PC-3 (cell line): ENCODE measurements at regions not wholly inside any gene's neighbourhood (a gene's known extent, or its start where the extent isn't known, plus 50 kb on each side); places are given as distances from the start of the nearest gene placed in this dataset.

Experiments used
- ATAC-seq: fragments of 200-7000 bp; cut with Tn5 transposase; 2 replicates; pipeline ENCODE4 v1.9.1; 2020; ENCODE audit warnings: mild to moderate bottlenecking, moderate library complexity
- BruUV-seq: library from RNA; stranded (reverse); fragments of 400-500 nt; replicated peaks from 2 replicates; lab custom pipeline; 2021; lab: Mats Ljungman, UMichigan
- CTCF ChIA-PET: fragments of 300-600 bp; sonication (Branson Sonifier 250); formaldehyde crosslinking; loops from one replicate; lab custom pipeline; 2022; ENCODE audit warnings: antibody characterized with exemption; lab: Charles Lee
- POLR2A ChIA-PET: fragments of 300-600 bp; sonication (Branson Sonifier 250); formaldehyde crosslinking; loops from one replicate; lab custom pipeline; 2022; ENCODE audit warnings: antibody characterized with exemption; ENCODE audit not compliant: unreplicated experiment; lab: Charles Lee
- DNase-seq: peaks from one replicate; pipeline ENCODE4 v3.0.0-alpha.2; 2015
- H2AFZ ChIP-seq: fragments of 300-600 bp; sonication (generic); 2 replicates; pipeline ENCODE4 v1.6.0; 2016; ENCODE audit warnings: antibody characterized with exemption, low read length
- H3F3A ChIP-seq: fragments of 300-600 bp; sonication (generic); one replicate; pipeline ENCODE4 v1.6.0; 2017; ENCODE audit warnings: antibody characterized with exemption, low read length, control low read depth, mild to moderate bottlenecking; ENCODE audit not compliant: unreplicated experiment
- H3K27ac ChIP-seq: fragments of 300-600 bp; sonication (generic); 2 replicates; pipeline ENCODE4 v1.5.1; 2016; ENCODE audit warnings: mild to moderate bottlenecking, low read length
- H3K27me3 ChIP-seq: fragments of 300-600 bp; sonication (generic); 2 replicates; pipeline ENCODE4 v1.6.1; 2016; ENCODE audit warnings: low read length, mixed read lengths
- H3K36me3 ChIP-seq: fragments of 300-600 bp; sonication (generic); 2 replicates; pipeline ENCODE4 v1.6.1; 2016; ENCODE audit warnings: low read depth, mixed run types, low read length, mixed read lengths
- H3K4me1 ChIP-seq: fragments of 300-600 bp; sonication (generic); 2 replicates; pipeline ENCODE4 v1.5.1; 2016; ENCODE audit warnings: low read length; ENCODE audit not compliant: insufficient read depth
- H3K4me2 ChIP-seq: fragments of 300-600 bp; sonication (generic); 2 replicates; pipeline ENCODE4 v1.6.0; 2016; ENCODE audit warnings: low read length
- H3K4me3 ChIP-seq: fragments of 300-600 bp; sonication (generic); 2 replicates; pipeline ENCODE4 v1.5.1; 2016; ENCODE audit warnings: mild to moderate bottlenecking, low read length, mixed read lengths
- H3K79me2 ChIP-seq: fragments of 300-600 bp; sonication (generic); 2 replicates; pipeline ENCODE4 v1.6.1; 2017; ENCODE audit warnings: low read length, mixed read lengths
- H3K9ac ChIP-seq: fragments of 300-600 bp; sonication (generic); 2 replicates; pipeline ENCODE4 v1.6.0; 2016; ENCODE audit warnings: mild to moderate bottlenecking, low read length
- H3K9me2 ChIP-seq: fragments of 300-600 bp; sonication (generic); replicated peaks from 2 replicates; pipeline ENCODE4 v1.6.1; 2016; ENCODE audit warnings: mixed run types, low read length, mixed read lengths
- H3K9me3 ChIP-seq: fragments of 300-600 bp; sonication (generic); 2 replicates; pipeline ENCODE4 v1.6.1; 2016; ENCODE audit warnings: low read length, mixed read lengths
- H4K20me1 ChIP-seq: fragments of 300-600 bp; sonication (generic); 2 replicates; pipeline ENCODE4 v1.6.1; 2016; ENCODE audit warnings: low read length, mixed read lengths
- CTCF ChIP-seq: fragments of 300-600 bp; sonication (generic); conservative IDR thresholded peaks from 2 replicates; pipeline ENCODE4 v1.5.1; 2017; ENCODE audit warnings: antibody characterized with exemption, low read depth, mild to moderate bottlenecking, low read length
- EZH2 ChIP-seq: fragments of 300-600 bp; sonication (generic); IDR thresholded peaks from one replicate; pipeline ENCODE4 v1.6.1; 2017; ENCODE audit warnings: antibody characterized with exemption, mild to moderate bottlenecking, low read length; ENCODE audit not compliant: unreplicated experiment
- EZH2phosphoT487 ChIP-seq: fragments of 300-600 bp; sonication (generic); IDR thresholded peaks from 2 replicates; pipeline ENCODE4 v1.6.1; 2018; ENCODE audit warnings: mild to moderate bottlenecking, antibody characterized with exemption, low read length, borderline replicate concordance
- intact Hi-C: fragments of 100-400 bp; cut with micrococcal nuclease; formaldehyde crosslinking; loops from 2 replicates; pipeline ENCODE4 v1.9.0; 2023

GRCh38 chr2:59900728-59901452 is 652.6 kb downstream of the BCL11A start:
- ATAC-seq (no peak), DNase-seq (no peak)
- intact Hi-C loops: no loop called here
- H3K9me3 ChIP-seq: no peaks in the 10 kb centered on the region
- no peak overlapping the region for H3K4me2 ChIP-seq
- no peaks in the 10 kb centered on the region for H4K20me1 ChIP-seq
- no peaks in the 10 kb centered on the region for H3K79me2 ChIP-seq
- POLR2A ChIA-PET: no interaction called here
- peaks cover 20% of the 10 kb centered on the region for H3K27me3 ChIP-seq
- no peak overlapping the region for H3K4me3 ChIP-seq
- no peak overlapping the region for H3K27ac ChIP-seq
- TF ChIP-seq CTCF (no peak), EZH2 (no peak), EZH2phosphoT487 (no peak)
- H3K36me3 ChIP-seq: no peaks in the 10 kb centered on the region
- no peak overlapping the region for H3K9ac ChIP-seq
- H3F3A ChIP-seq: no peaks in the 10 kb centered on the region
- no peak overlapping the region for H2AFZ ChIP-seq
- CTCF ChIA-PET: no interaction called here
- no TSS peak for BruUV-seq
- no peaks in the 10 kb centered on the region for H3K9me2 ChIP-seq
- H3K4me1 ChIP-seq: no peaks in the 10 kb centered on the region

DNA sequence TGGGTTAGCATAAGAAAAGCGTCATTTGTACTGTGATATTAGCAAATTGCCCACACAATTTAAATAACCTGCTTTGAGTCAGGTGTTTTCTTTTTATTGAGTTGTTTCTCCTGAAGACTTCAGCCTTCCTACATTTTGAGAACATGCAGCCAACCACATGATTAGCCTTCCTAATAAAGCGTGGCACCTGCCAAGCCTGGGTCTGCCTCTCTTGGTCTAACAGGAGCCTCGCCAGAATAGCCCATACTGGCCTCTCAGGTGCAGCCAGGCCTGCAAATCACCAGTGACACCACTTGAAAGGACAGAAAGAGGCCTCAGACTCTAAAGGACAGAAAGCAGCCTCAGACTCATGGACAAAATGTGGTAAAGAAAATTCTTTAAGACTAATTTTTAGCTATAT is 653.8 kb downstream of the BCL11A start:
- no peaks in the 10 kb centered on the region for H3K79me2 ChIP-seq
- intact Hi-C loops: no loop called here
- H3K27ac ChIP-seq: no peak overlapping the region
- H4K20me1 ChIP-seq: no peaks in the 10 kb centered on the region
- DNase-seq (no peak), ATAC-seq (no peak)
- POLR2A ChIA-PET: no interaction called here
- H3K36me3 ChIP-seq: no peaks in the 10 kb centered on the region
- H3K4me1 ChIP-seq: no peaks in the 10 kb centered on the region
- H3K4me2 ChIP-seq: no peak overlapping the region
- BruUV-seq: no TSS peak
- CTCF ChIA-PET: no interaction called here
- TF ChIP-seq CTCF (no peak), EZH2 (no peak), EZH2phosphoT487 (no peak)
- no peak overlapping the region for H2AFZ ChIP-seq
- no peaks in the 10 kb centered on the region for H3K9me2 ChIP-seq
- H3F3A ChIP-seq: no peaks in the 10 kb centered on the region
- no peaks in the 10 kb centered on the region for H3K9me3 ChIP-seq
- H3K27me3 ChIP-seq: peaks cover 12% of the 10 kb centered on the region
- no peak overlapping the region for H3K4me3 ChIP-seq
- H3K9ac ChIP-seq: no peak overlapping the region

- intact Hi-C loops: no loop called here
- no peaks in the 10 kb centered on the region for H3K79me2 ChIP-seq
- no peaks in the 10 kb centered on the region for H3K4me1 ChIP-seq
- no peak overlapping the region for H3K9ac ChIP-seq
- no peak overlapping the region for H2AFZ ChIP-seq
- no peaks in the 10 kb centered on the region for H3K36me3 ChIP-seq
- H3K4me2 ChIP-seq: no peak overlapping the region
- H3K9me3 ChIP-seq: no peaks in the 10 kb centered on the region
- DNase-seq: no peak
- ChIA-PET POLR2A (no interaction called here), CTCF (no interaction called here)
- H3K9me2 ChIP-seq: no peaks in the 10 kb centered on the region
- H3F3A ChIP-seq: no peaks in the 10 kb centered on the region
- H3K4me3 ChIP-seq: no peak overlapping the region
- no peaks in the 10 kb centered on the region for H3K27me3 ChIP-seq
- no peak overlapping the region for H3K27ac ChIP-seq
- no peak for ATAC-seq
- H4K20me1 ChIP-seq: no peaks in the 10 kb centered on the region
- TF ChIP-seq CTCF: no peak
- no peak for TF ChIP-seq EZH2phosphoT487
- no peak for TF ChIP-seq EZH2
- BruUV-seq: no TSS peak
Observed at GRCh38 chr2:59896499-59897245, 656.8 kb downstream of the BCL11A start.
